Neural cell (in vitro differentiated cells): ENCODE measurements at regions not wholly inside any gene's neighbourhood (a gene's known extent, or its start where the extent isn't known, plus 50 kb on each side); places are given as distances from the start of the nearest gene placed in this dataset.

Source experiments
- H2AFZ ChIP-seq: fragments of 200-600, 300-800 bp; sonication (generic), shearing (Covaris generic); 2 replicates; pipeline ENCODE4 v1.6.0; 2014; ENCODE audit warnings: low read depth, mild to moderate bottlenecking, antibody characterized with exemption, low read length, moderate library complexity
- H3F3A ChIP-seq: fragments of 200-600 bp; shearing (Covaris generic); 2 replicates; pipeline ENCODE4 v1.6.1; 2016; ENCODE audit warnings: mild to moderate bottlenecking, moderate library complexity, mixed read lengths, antibody characterized with exemption, low read length; ENCODE audit not compliant: insufficient read depth, poor library complexity, severe bottlenecking
- H3K27ac ChIP-seq: fragments of 200-600, 300-800 bp; sonication (generic), shearing (Covaris generic); 2 replicates; pipeline ENCODE4 v1.5.1; 2014; ENCODE audit warnings: mild to moderate bottlenecking, low read length, moderate library complexity
- H3K27me3 ChIP-seq: fragments of 300-800, 200-600 bp; sonication (generic), shearing (Covaris generic); 2 replicates; pipeline ENCODE4 v1.6.0; 2014; ENCODE audit warnings: mild to moderate bottlenecking, low read depth, low read length, moderate library complexity; ENCODE audit not compliant: insufficient read depth
- H3K36me3 ChIP-seq: fragments of 300-800, 200-600 bp; sonication (generic), shearing (Covaris generic); 2 replicates; pipeline ENCODE4 v1.5.1; 2014; ENCODE audit warnings: mild to moderate bottlenecking, antibody characterized with exemption, low read length, moderate library complexity; ENCODE audit not compliant: insufficient read depth
- H3K4me2 ChIP-seq: fragments of 300-800, 200-600 bp; sonication (generic), shearing (Covaris generic); 2 replicates; pipeline ENCODE4 v1.6.0; 2014; ENCODE audit warnings: mild to moderate bottlenecking, low read length
- H3K4me3 ChIP-seq: fragments of 300-800, 200-600 bp; sonication (generic), shearing (Covaris generic); 2 replicates; pipeline ENCODE4 v1.5.1; 2014; ENCODE audit warnings: mild to moderate bottlenecking, low read length, moderate library complexity
- H3K79me2 ChIP-seq: fragments of 200-600 bp; shearing (Covaris generic); replicated peaks from 2 replicates; pipeline ENCODE4 v1.6.0; 2014; ENCODE audit warnings: mild to moderate bottlenecking, low read length, moderate library complexity; ENCODE audit not compliant: insufficient read depth
- H3K9ac ChIP-seq: fragments of 300-800, 200-600 bp; sonication (generic), shearing (Covaris generic); 2 replicates; pipeline ENCODE4 v1.6.1; 2016; ENCODE audit warnings: mild to moderate bottlenecking, low read length, mixed read lengths
- H3K9me2 ChIP-seq: fragments of 200-600 bp; shearing (Covaris generic); 2 replicates; pipeline ENCODE4 v1.6.1; 2016; ENCODE audit warnings: mild to moderate bottlenecking, low read length, mixed read lengths; ENCODE audit not compliant: insufficient read depth
- H3K9me3 ChIP-seq: fragments of 200-600, 300-800 bp; sonication (generic), shearing (Covaris generic); 2 replicates; pipeline ENCODE4 v1.6.1; 2016; ENCODE audit warnings: mild to moderate bottlenecking, mixed run types, low read length, moderate library complexity, mixed read lengths
- H4K20me1 ChIP-seq: fragments of 200-600 bp; shearing (Covaris generic); 2 replicates; pipeline ENCODE4 v1.6.1; 2016; ENCODE audit warnings: mild to moderate bottlenecking, mixed run types; ENCODE audit not compliant: insufficient read depth
- EP300 ChIP-seq: fragments of 450-650 bp; conservative IDR thresholded peaks from 2 replicates; pipeline ENCODE4 v1.6.1; 2014; ENCODE audit warnings: antibody characterized with exemption, mild to moderate bottlenecking, moderate library complexity; ENCODE audit not compliant: poor library complexity, severe bottlenecking
- EZH2 ChIP-seq: fragments of 200-600, 300-800 bp; shearing (Covaris generic), sonication (generic); IDR thresholded peaks from 2 replicates; pipeline ENCODE4 v1.6.1; 2014; ENCODE audit warnings: antibody characterized with exemption, low read length, borderline replicate concordance, mild to moderate bottlenecking; ENCODE audit not compliant: insufficient read depth, poor library complexity, severe bottlenecking
- MXI1 ChIP-seq: fragments of 450-650 bp; conservative IDR thresholded peaks from 2 replicates; pipeline ENCODE4 v1.6.1; 2014; ENCODE audit warnings: antibody characterized with exemption, mild to moderate bottlenecking; ENCODE audit not compliant: poor library complexity, severe bottlenecking
- POLR2AphosphoS5 ChIP-seq: IDR thresholded peaks from 2 replicates; pipeline ENCODE4 v1.6.1; 2012
- RAD21 ChIP-seq: fragments of 450-650 bp; conservative IDR thresholded peaks from 2 replicates; pipeline ENCODE4 v1.6.1; 2014; ENCODE audit warnings: antibody characterized with exemption, mild to moderate bottlenecking, moderate library complexity
- REST ChIP-seq: IDR thresholded peaks from 2 replicates; pipeline ENCODE4 v1.6.1; 2012; ENCODE audit warnings: borderline replicate concordance
- SMC3 ChIP-seq: fragments of 450-650 bp; conservative IDR thresholded peaks from 2 replicates; pipeline ENCODE4 v1.6.1; 2014; ENCODE audit warnings: antibody characterized with exemption, mild to moderate bottlenecking, moderate library complexity; ENCODE audit not compliant: poor library complexity
- TAF1 ChIP-seq: IDR thresholded peaks from 2 replicates; pipeline ENCODE4 v1.6.1; 2012; ENCODE audit warnings: low read depth
- TF ChIP-seq, protein P1 (sequence below): fragments of 450-650 bp; IDR thresholded peaks from 2 replicates; pipeline ENCODE4 v1.5.1; 2014; ENCODE audit warnings: antibody characterized with exemption, mild to moderate bottlenecking, moderate library complexity; ENCODE audit not compliant: poor library complexity, severe bottlenecking

GRCh38 chr20:12882832-12883506 lies 125.8 kb upstream of the SPTLC3 start:
- Histone ChIP-seq H3K9me3 (no peaks in the 10 kb centered on the region), H3K36me3 (no peaks in the 10 kb centered on the region), H3K27ac (no peak overlapping the region), H3K4me3 (no peak overlapping the region), H3K9ac (no peak overlapping the region), H2AFZ (no peak overlapping the region), H3K27me3 (no peaks in the 10 kb centered on the region), H3K9me2 (no peaks in the 10 kb centered on the region), H3K4me2 (no peak overlapping the region), H3K79me2 (no peaks in the 10 kb centered on the region), H4K20me1 (no peaks in the 10 kb centered on the region), H3F3A (no peaks in the 10 kb centered on the region)
- TF ChIP-seq REST (no peak), EZH2 (no peak), TAF1 (no peak), EP300 (no peak), SMC3 (no peak), POLR2AphosphoS5 (no peak), MXI1 (no peak), RAD21 (no peak)
- TF ChIP-seq, protein P1, sequence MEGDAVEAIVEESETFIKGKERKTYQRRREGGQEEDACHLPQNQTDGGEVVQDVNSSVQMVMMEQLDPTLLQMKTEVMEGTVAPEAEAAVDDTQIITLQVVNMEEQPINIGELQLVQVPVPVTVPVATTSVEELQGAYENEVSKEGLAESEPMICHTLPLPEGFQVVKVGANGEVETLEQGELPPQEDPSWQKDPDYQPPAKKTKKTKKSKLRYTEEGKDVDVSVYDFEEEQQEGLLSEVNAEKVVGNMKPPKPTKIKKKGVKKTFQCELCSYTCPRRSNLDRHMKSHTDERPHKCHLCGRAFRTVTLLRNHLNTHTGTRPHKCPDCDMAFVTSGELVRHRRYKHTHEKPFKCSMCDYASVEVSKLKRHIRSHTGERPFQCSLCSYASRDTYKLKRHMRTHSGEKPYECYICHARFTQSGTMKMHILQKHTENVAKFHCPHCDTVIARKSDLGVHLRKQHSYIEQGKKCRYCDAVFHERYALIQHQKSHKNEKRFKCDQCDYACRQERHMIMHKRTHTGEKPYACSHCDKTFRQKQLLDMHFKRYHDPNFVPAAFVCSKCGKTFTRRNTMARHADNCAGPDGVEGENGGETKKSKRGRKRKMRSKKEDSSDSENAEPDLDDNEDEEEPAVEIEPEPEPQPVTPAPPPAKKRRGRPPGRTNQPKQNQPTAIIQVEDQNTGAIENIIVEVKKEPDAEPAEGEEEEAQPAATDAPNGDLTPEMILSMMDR, result no peak

DNA sequence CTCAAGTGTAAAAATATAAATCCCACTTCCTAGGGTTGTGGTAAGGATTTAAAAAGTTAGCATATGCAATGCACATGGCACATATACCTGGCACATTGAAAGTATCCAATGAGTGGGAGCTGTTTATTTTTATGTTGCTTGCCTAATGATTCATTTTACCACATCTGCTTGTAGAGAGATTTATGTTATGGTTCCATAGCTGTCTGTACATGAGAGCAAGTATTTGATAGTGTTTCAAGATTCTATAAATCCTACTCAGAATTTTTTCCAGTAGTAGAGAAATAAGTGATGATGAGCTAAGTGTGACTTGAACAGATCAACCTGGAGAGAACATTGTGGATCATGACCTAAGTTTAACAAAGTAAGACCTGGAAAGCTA lies 125.3 kb upstream of the SPTLC3 start:
- H3K4me2 ChIP-seq, result no peak overlapping the region
- no peaks in the 10 kb centered on the region for H3K36me3 ChIP-seq
- H3K27me3 ChIP-seq, result no peaks in the 10 kb centered on the region
- H3K9ac ChIP-seq, result no peak overlapping the region
- TF ChIP-seq, protein P1, result no peak
- TF ChIP-seq MXI1 (no peak), POLR2AphosphoS5 (no peak), EZH2 (no peak), REST (no peak), RAD21 (no peak), SMC3 (no peak), TAF1 (no peak), EP300 (no peak)
- H3K9me3 ChIP-seq, result no peaks in the 10 kb centered on the region
- H3K27ac ChIP-seq, result no peak overlapping the region
- H3K4me3 ChIP-seq, result no peak overlapping the region
- no peaks in the 10 kb centered on the region for H4K20me1 ChIP-seq
- H3K9me2 ChIP-seq, result no peaks in the 10 kb centered on the region
- H3K79me2 ChIP-seq, result no peaks in the 10 kb centered on the region
- no peaks in the 10 kb centered on the region for H3F3A ChIP-seq
- H2AFZ ChIP-seq, result no peak overlapping the region
